CD8-positive, alpha-beta memory T cell (primary cell): ENCODE measurements at regions not wholly inside any gene's neighbourhood (a gene's known extent, or its start where the extent isn't known, plus 50 kb on each side); places are given as distances from the start of the nearest gene placed in this dataset.

Source experiments
- CTCF ChIA-PET: fragments of 350-600 bp; sonication (Branson Sonifier 250); formaldehyde crosslinking; loops from one replicate; lab custom pipeline; 2021; ENCODE audit warnings: antibody characterized with exemption; lab: Charles Lee
- POLR2A ChIA-PET: fragments of 350-600 bp; sonication (Branson Sonifier 250); formaldehyde crosslinking; loops from one replicate; lab custom pipeline; 2021; ENCODE audit warnings: antibody characterized with exemption; lab: Charles Lee
- DNase-seq, 5 donors: peaks; one replicate each; pipeline versions ENCODE4 v3.0.0 to v3.0.0-alpha.2; 2020 to 2022; ENCODE audit warnings: mixed read lengths in 1 of 5
- H3K27ac ChIP-seq: one replicate; pipeline ENCODE4 v1.7.0; 2013; ENCODE audit warnings: low read depth, mild to moderate bottlenecking, low read length, moderate library complexity
- H3K27me3 ChIP-seq: 2 replicates; pipeline ENCODE4 v1.7.0; 2013; ENCODE audit warnings: low read length, mild to moderate bottlenecking; ENCODE audit not compliant: insufficient read depth, poor library complexity, severe bottlenecking
- H3K36me3 ChIP-seq: 2 replicates; pipeline ENCODE4 v1.7.0; 2013; ENCODE audit warnings: mild to moderate bottlenecking, low read length, moderate library complexity; ENCODE audit not compliant: insufficient read depth
- H3K4me1 ChIP-seq: 2 replicates; pipeline ENCODE4 v1.7.0; 2013; ENCODE audit warnings: mild to moderate bottlenecking, low read length, moderate library complexity; ENCODE audit not compliant: insufficient read depth
- H3K4me3 ChIP-seq: 2 replicates; pipeline ENCODE4 v1.7.0; 2013; ENCODE audit warnings: mild to moderate bottlenecking, low read length
- H3K9me3 ChIP-seq: 2 replicates; pipeline ENCODE4 v1.7.0; 2013; ENCODE audit warnings: mild to moderate bottlenecking, low read length
- H3K27ac Mint-ChIP-seq, 8 donors: one replicate each; pipeline ENCODE4 v1.8.0; 2020 to 2021; ENCODE audit warnings: mixed read lengths in 8 of 8, mild to moderate bottlenecking in 6 of 8, inconsistent platforms in 3 of 8, moderate library complexity in 3 of 8
- H3K27me3 Mint-ChIP-seq, 2 donors: one replicate each; pipeline ENCODE4 v1.8.0; 2020 to 2021; ENCODE audit warnings: mixed read lengths in 2 of 2, mild to moderate bottlenecking in 1 of 2, moderate library complexity in 1 of 2
- H3K36me3 Mint-ChIP-seq, 3 donors: one replicate each; pipeline ENCODE4 v1.8.0; 2020 to 2021; ENCODE audit warnings: mixed read lengths in 3 of 3, inconsistent platforms in 1 of 3, mild to moderate bottlenecking in 1 of 3
- H3K4me1 Mint-ChIP-seq, 3 donors: one replicate each; pipeline ENCODE4 v1.8.0; 2020 to 2021; ENCODE audit warnings: mixed read lengths in 3 of 3, inconsistent platforms in 1 of 3, mild to moderate bottlenecking in 1 of 3
- H3K4me3 Mint-ChIP-seq, 7 donors: one replicate each; pipeline ENCODE4 v1.8.0; 2020 to 2021; ENCODE audit warnings: mixed read lengths in 7 of 7, mild to moderate bottlenecking in 6 of 7, moderate library complexity in 4 of 7, inconsistent platforms in 2 of 7
- H3K9me3 Mint-ChIP-seq, 5 donors: one replicate each; pipeline ENCODE4 v1.8.0; 2020 to 2022; ENCODE audit warnings: mixed read lengths in 5 of 5, mild to moderate bottlenecking in 3 of 5, moderate library complexity in 2 of 5, inconsistent platforms in 1 of 5

DNA sequence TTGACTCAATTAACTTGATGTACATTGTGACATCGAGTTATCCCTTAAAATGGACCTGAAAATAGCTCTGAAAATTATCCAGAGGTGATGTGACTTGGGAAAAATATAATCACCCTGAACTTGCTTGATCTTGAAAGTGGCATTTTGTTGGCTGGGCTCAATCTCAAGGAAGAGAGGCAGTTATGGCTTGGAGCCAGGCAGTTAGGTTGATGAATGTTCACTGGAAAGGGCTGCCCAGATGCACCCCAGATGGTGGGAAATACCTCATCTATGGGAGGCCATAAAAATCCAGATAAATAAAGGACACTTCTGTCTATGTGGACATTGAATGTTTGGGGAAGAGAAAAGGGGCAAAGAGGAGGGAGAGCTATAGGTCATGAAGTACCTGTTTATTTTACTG is 55.7 kb upstream of the OR5AN1 start:
- no peak overlapping the region for H3K4me3 Mint-ChIP-seq
- no peaks in the 10 kb centered on the region for H3K36me3 Mint-ChIP-seq
- CTCF ChIA-PET, result no interaction called here
- POLR2A ChIA-PET, result no interaction called here
- Histone ChIP-seq H3K27me3 (no peaks in the 10 kb centered on the region), H3K36me3 (no peaks in the 10 kb centered on the region), H3K9me3 (no peaks in the 10 kb centered on the region), H3K4me3 (no peak overlapping the region), H3K27ac (no peak overlapping the region), H3K4me1 (no peaks in the 10 kb centered on the region)
- H3K4me1 Mint-ChIP-seq, result no peaks in the 10 kb centered on the region
- H3K9me3 Mint-ChIP-seq, result peaks cover 0 to 4% (median 0%) of the 10 kb centered on the region in 5 donors
- no peak for DNase-seq
- H3K27ac Mint-ChIP-seq, result no peak overlapping the region
- H3K27me3 Mint-ChIP-seq, result peaks cover 6 to 17% of the 10 kb centered on the region in 2 donors

- H3K4me1 Mint-ChIP-seq, result no peaks in the 10 kb centered on the region
- POLR2A ChIA-PET, result no interaction called here
Observed at GRCh38 chr11:59295435-59295834, 63.3 kb upstream of the OR5AN1 start.

GRCh38 chr11:59292611-59293010 is 66.1 kb upstream of the OR5AN1 start:
- CTCF ChIA-PET, result interaction anchor here (2.0 kb wide), 1 partner anchor 121 kb away, joined by 7 read pairs; the partner anchor contains the start of gene DTX4
- peaks cover 4% of the 10 kb centered on the region for H3K27me3 ChIP-seq
- H3K9me3 Mint-ChIP-seq, result no peaks in the 10 kb centered on the region
- H3K4me1 Mint-ChIP-seq, result no peaks in the 10 kb centered on the region
- H3K36me3 Mint-ChIP-seq, result no peaks in the 10 kb centered on the region
- H3K4me3 Mint-ChIP-seq, result no peak overlapping the region
- POLR2A ChIA-PET, result no interaction called here
- H3K4me1 ChIP-seq, result no peaks in the 10 kb centered on the region
- H3K27ac Mint-ChIP-seq, result no peak overlapping the region
- DNase-seq, result no peak
- no peaks in the 10 kb centered on the region for H3K36me3 ChIP-seq
- H3K4me3 ChIP-seq, result no peak overlapping the region
- no peaks in the 10 kb centered on the region for H3K9me3 ChIP-seq
- peaks cover 11 to 43% of the 10 kb centered on the region in 2 donors for H3K27me3 Mint-ChIP-seq
- H3K27ac ChIP-seq, result no peak overlapping the region

More at GRCh38 chr11:59295435-59295834, 63.3 kb upstream of the OR5AN1 start:
- H3K4me3 Mint-ChIP-seq, result no peak overlapping the region
- H3K9me3 Mint-ChIP-seq, result peaks cover 0 to 1% (median 0%) of the 10 kb centered on the region in 5 donors
- H3K27ac ChIP-seq, result no peak overlapping the region
- DNase-seq, result no peak
- CTCF ChIA-PET, result no interaction called here
- H3K27ac Mint-ChIP-seq, result no peak overlapping the region
- peaks cover 4% of the 10 kb centered on the region for H3K27me3 ChIP-seq
- no peaks in the 10 kb centered on the region for H3K36me3 Mint-ChIP-seq
- no peaks in the 10 kb centered on the region for H3K36me3 ChIP-seq
- H3K4me1 ChIP-seq, result no peaks in the 10 kb centered on the region
- H3K27me3 Mint-ChIP-seq, result peaks cover 9 to 32% of the 10 kb centered on the region in 2 donors
- no peak overlapping the region for H3K4me3 ChIP-seq
- H3K9me3 ChIP-seq, result no peaks in the 10 kb centered on the region

DNA sequence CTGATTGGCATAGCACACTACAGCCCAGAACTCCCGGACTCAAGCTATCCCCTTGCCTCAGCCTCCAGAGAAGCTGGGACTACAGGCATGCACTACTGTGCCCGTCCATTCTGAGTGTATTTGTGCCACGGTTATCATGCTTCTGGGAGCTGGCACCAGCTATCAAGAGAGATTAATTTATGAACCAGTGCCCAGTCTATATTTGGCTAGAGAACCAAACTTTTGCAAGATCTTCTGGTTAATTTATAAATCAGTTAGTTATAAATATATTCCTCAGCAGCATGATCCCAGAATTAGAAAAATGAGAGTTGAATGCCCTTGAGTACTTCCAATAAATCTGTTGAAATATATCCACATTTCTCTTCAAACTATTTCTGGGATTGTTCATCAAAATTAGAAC is 67.5 kb upstream of the OR5AN1 start:
- Histone ChIP-seq H3K9me3 (no peaks in the 10 kb centered on the region), H3K36me3 (no peaks in the 10 kb centered on the region), H3K27me3 (no peaks in the 10 kb centered on the region), H3K4me1 (no peaks in the 10 kb centered on the region), H3K27ac (no peak overlapping the region), H3K4me3 (no peak overlapping the region)
- H3K4me1 Mint-ChIP-seq, result no peaks in the 10 kb centered on the region
- POLR2A ChIA-PET, result no interaction called here
- H3K27ac Mint-ChIP-seq, result no peak overlapping the region
- H3K27me3 Mint-ChIP-seq, result peaks cover 5 to 45% of the 10 kb centered on the region in 2 donors
- H3K36me3 Mint-ChIP-seq, result no peaks in the 10 kb centered on the region
- no peaks in the 10 kb centered on the region for H3K9me3 Mint-ChIP-seq
- no peak overlapping the region for H3K4me3 Mint-ChIP-seq
- no peak for DNase-seq
- CTCF ChIA-PET, result no interaction called here

GRCh38 chr11:59289356-59290181 is 69.1 kb upstream of the OR5AN1 start:
- no peak overlapping the region for H3K27ac ChIP-seq
- H3K4me1 ChIP-seq, result no peaks in the 10 kb centered on the region
- Mint-ChIP-seq H3K27me3 (peaks cover 5 to 47% of the 10 kb centered on the region in 2 donors), H3K9me3 (no peaks in the 10 kb centered on the region), H3K4me3 (no peak overlapping the region), H3K27ac (no peak overlapping the region), H3K4me1 (peaks cover 2 to 6% (median 3%) of the 10 kb centered on the region in 3 donors), H3K36me3 (no peaks in the 10 kb centered on the region)
- DNase-seq, result no peak
- no peaks in the 10 kb centered on the region for H3K36me3 ChIP-seq
- H3K4me3 ChIP-seq, result no peak overlapping the region
- no peaks in the 10 kb centered on the region for H3K9me3 ChIP-seq
- H3K27me3 ChIP-seq, result no peaks in the 10 kb centered on the region
- CTCF ChIA-PET, result no interaction called here
- POLR2A ChIA-PET, result no interaction called here

DNA sequence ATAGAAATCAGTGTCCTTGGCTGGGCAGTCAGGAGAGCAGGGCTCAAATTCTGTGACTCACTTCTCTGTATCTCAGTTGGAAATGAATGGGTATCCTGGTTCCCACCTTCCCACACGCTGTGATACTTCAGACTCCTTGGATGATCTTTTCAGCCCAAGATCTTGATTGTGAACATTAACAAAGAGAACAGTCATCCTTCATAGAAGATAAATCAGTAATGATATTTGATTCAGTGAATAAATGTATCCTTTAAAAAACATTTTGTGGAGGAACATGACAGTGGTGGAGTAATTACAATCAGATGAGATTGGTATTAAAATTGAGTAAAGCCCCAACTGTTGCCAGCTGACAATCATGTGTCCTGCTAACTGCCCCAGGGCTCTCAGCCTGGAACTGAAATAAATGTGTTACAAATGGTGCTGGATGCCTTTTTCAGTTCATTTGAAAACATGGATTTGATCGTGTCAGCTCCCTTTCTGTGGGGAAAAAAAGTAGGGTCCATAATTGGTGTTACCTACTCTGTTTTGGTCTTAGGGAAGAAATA is 72.9 kb upstream of the OR5AN1 start:
- H3K4me3 ChIP-seq, result no peak overlapping the region
- H3K27ac ChIP-seq, result no peak overlapping the region
- H3K4me3 Mint-ChIP-seq, result no peak overlapping the region
- H3K4me1 ChIP-seq, result peaks cover 11% of the 10 kb centered on the region
- H3K36me3 Mint-ChIP-seq, result no peaks in the 10 kb centered on the region
- no peak overlapping the region for H3K27ac Mint-ChIP-seq
- no peak for DNase-seq
- no peaks in the 10 kb centered on the region for H3K36me3 ChIP-seq
- ChIA-PET CTCF (interaction anchor here (2.1 kb wide), 1 partner anchor 114 kb away, joined by 6 read pairs; the partner anchor contains the start of gene DTX4), POLR2A (no interaction called here)
- peaks cover 5 to 52% of the 10 kb centered on the region in 2 donors for H3K27me3 Mint-ChIP-seq
- no peaks in the 10 kb centered on the region for H3K27me3 ChIP-seq
- no peaks in the 10 kb centered on the region for H3K9me3 ChIP-seq
- H3K4me1 Mint-ChIP-seq, result peaks cover 9 to 17% (median 14%) of the 10 kb centered on the region in 3 donors
- no peaks in the 10 kb centered on the region for H3K9me3 Mint-ChIP-seq

DNA sequence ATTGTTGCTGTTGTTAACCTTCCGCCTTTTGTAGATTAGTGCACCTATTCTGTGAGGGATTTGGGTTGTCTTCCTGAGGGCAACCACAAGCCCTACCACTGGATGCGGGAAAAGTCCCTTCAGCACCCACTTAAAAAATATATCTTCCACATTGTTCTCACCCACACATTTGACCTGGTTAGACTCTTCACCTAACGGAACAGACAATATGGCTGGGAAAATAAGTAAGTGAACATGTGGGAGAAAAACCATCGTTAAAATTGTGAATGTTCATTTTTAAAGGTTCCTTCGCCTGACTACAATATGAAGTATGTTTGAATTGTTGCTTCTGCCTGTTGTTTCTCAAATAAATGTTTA is 72.0 kb upstream of the MPEG1 start:
- ChIA-PET CTCF (no interaction called here), POLR2A (no interaction called here)
- Histone ChIP-seq H3K4me3 (no peak overlapping the region), H3K9me3 (no peaks in the 10 kb centered on the region), H3K27me3 (no peaks in the 10 kb centered on the region), H3K27ac (no peak overlapping the region), H3K4me1 (peaks cover 11% of the 10 kb centered on the region), H3K36me3 (no peaks in the 10 kb centered on the region)
- Mint-ChIP-seq H3K9me3 (no peaks in the 10 kb centered on the region), H3K4me3 (peak overlapping the region in 3 of 7 donors; percentile 59 to 75 (median 72)), H3K4me1 (peaks cover 9 to 17% (median 14%) of the 10 kb centered on the region in 3 donors), H3K36me3 (no peaks in the 10 kb centered on the region), H3K27me3 (peaks cover 5 to 52% of the 10 kb centered on the region in 2 donors), H3K27ac (peak overlapping the region in 1 of 8 donors; percentile 74)
- DNase-seq, result no peak
